HEK293 (cell line): ENCODE measurements at regions not wholly inside any gene's neighbourhood (a gene's known extent, or its start where the extent isn't known, plus 50 kb on each side); places are given as distances from the start of the nearest gene placed in this dataset.

Source experiments
- CTCF ChIA-PET: fragments of 350-600 bp; formaldehyde crosslinking; extraction: SDS; loops from one replicate; lab custom pipeline; 2021; ENCODE audit warnings: antibody characterized with exemption; lab: Yijun Ruan, JAX
- POLR2A ChIA-PET: fragments of 300-600 bp; formaldehyde crosslinking; extraction: SDS; loops from one replicate; lab custom pipeline; 2020; ENCODE audit warnings: antibody characterized with exemption, inconsistent platforms; lab: Yijun Ruan, JAX
- H3K27ac ChIP-seq: fragments of 200-500 bp; sonication (Bioruptor generic); 2 replicates; pipeline ENCODE4 v1.5.1; 2014; ENCODE audit warnings: low read depth, low read length, control low read depth, inconsistent platforms; ENCODE audit errors: extremely low read depth
- H3K36me3 ChIP-seq, 2 experiments: fragments of 200-500 bp in 1 of 2; sonication (Bioruptor generic) in 1 of 2; 1 replicate in 1 of 2; 2 replicates in 1 of 2; pipeline ENCODE4 v1.5.1; 2014 to 2017; ENCODE audit warnings: inconsistent platforms in 2 of 2, low read length in 2 of 2; ENCODE audit not compliant: control insufficient read depth in 2 of 2, insufficient read depth in 1 of 2
- H3K4me1 ChIP-seq: fragments of 200-500 bp; sonication (Bioruptor generic); 2 replicates; pipeline ENCODE4 v1.5.1; 2014; ENCODE audit warnings: mild to moderate bottlenecking, low read length, inconsistent platforms; ENCODE audit not compliant: control insufficient read depth, insufficient read depth
- H3K4me3 ChIP-seq: 2 replicates; pipeline ENCODE4 v1.5.1; 2011; ENCODE audit warnings: low read depth, mild to moderate bottlenecking, control low read depth, low read length, moderate library complexity
- H3K9me3 ChIP-seq: fragments of 200-500 bp; sonication (Bioruptor generic); 2 replicates; pipeline ENCODE4 v1.5.1; 2014; ENCODE audit warnings: low read depth, low read length, inconsistent platforms; ENCODE audit not compliant: control insufficient read depth, insufficient read depth
- BCL11B ChIP-seq: fragments of 450-650 bp; formaldehyde crosslinking; IDR thresholded peaks from 2 replicates; pipeline ENCODE4 v1.5.1; 2016; ENCODE audit warnings: low read depth, missing biosample characterization, missing genetic modification characterization
- GLI4 ChIP-seq: fragments of 450-650 bp; formaldehyde crosslinking; IDR thresholded peaks from 2 replicates; pipeline ENCODE4 v1.5.1; 2016; ENCODE audit warnings: missing biosample characterization, missing genetic modification characterization
- HOXC10 ChIP-seq: sonication (generic); formaldehyde crosslinking; IDR thresholded peaks from 2 replicates; pipeline ENCODE4 v1.8.1; 2023; ENCODE audit warnings: mild to moderate bottlenecking, missing genetic modification reagents
- MYNN ChIP-seq: fragments of 450-650 bp; formaldehyde crosslinking; IDR thresholded peaks from 2 replicates; pipeline ENCODE4 v1.5.1; 2016; ENCODE audit warnings: missing biosample characterization, missing genetic modification characterization, borderline replicate concordance
- OVOL3 ChIP-seq: fragments of 450-650 bp; formaldehyde crosslinking; IDR thresholded peaks from 2 replicates; pipeline ENCODE4 v1.5.1; 2016; ENCODE audit warnings: missing biosample characterization, missing genetic modification characterization
- PRDM1 ChIP-seq: fragments of 450-650 bp; formaldehyde crosslinking; IDR thresholded peaks from 2 replicates; pipeline ENCODE4; 2016; ENCODE audit warnings: missing biosample characterization, missing genetic modification characterization
- SALL2 ChIP-seq: fragments of 450-650 bp; formaldehyde crosslinking; IDR thresholded peaks from 2 replicates; pipeline ENCODE4 v1.5.0; 2017; ENCODE audit warnings: missing biosample characterization, mild to moderate bottlenecking, missing genetic modification characterization, borderline replicate concordance
- SP7 ChIP-seq: fragments of 450-650 bp; formaldehyde crosslinking; IDR thresholded peaks from 2 replicates; pipeline ENCODE4 v1.5.1; 2016; ENCODE audit warnings: missing biosample characterization, missing genetic modification characterization
- YY2 ChIP-seq: fragments of 450-650 bp; formaldehyde crosslinking; IDR thresholded peaks from 2 replicates; pipeline ENCODE4 v1.5.1; 2016; ENCODE audit warnings: missing biosample characterization, missing genetic modification characterization
- ZFP3 ChIP-seq: fragments of 450-650 bp; formaldehyde crosslinking; IDR thresholded peaks from 2 replicates; pipeline ENCODE4 v1.5.1; 2016; ENCODE audit warnings: low read depth, missing biosample characterization, missing genetic modification characterization
- ZFP41 ChIP-seq: fragments of 450-650 bp; formaldehyde crosslinking; IDR thresholded peaks from 2 replicates; pipeline ENCODE4 v1.5.1; 2016; ENCODE audit warnings: missing biosample characterization, missing genetic modification characterization, borderline replicate concordance
- ZNF10 ChIP-seq: fragments of 450-650 bp; formaldehyde crosslinking; IDR thresholded peaks from 2 replicates; pipeline ENCODE4 v1.5.1; 2017; ENCODE audit warnings: missing biosample characterization, missing genetic modification characterization
- ZNF133 ChIP-seq: fragments of 450-650 bp; formaldehyde crosslinking; IDR thresholded peaks from 2 replicates; pipeline ENCODE4 v1.5.1; 2016; ENCODE audit warnings: missing biosample characterization, missing genetic modification characterization
- ZNF214 ChIP-seq: fragments of 450-650 bp; formaldehyde crosslinking; IDR thresholded peaks from 2 replicates; pipeline ENCODE4 v1.5.1; 2017; ENCODE audit warnings: missing biosample characterization, mild to moderate bottlenecking, missing genetic modification characterization, borderline replicate concordance
- ZNF350 ChIP-seq: fragments of 450-650 bp; formaldehyde crosslinking; IDR thresholded peaks from 2 replicates; pipeline ENCODE4 v1.5.0; 2017; ENCODE audit warnings: missing biosample characterization, mild to moderate bottlenecking, missing genetic modification characterization
- ZNF548 ChIP-seq: fragments of 450-650 bp; formaldehyde crosslinking; IDR thresholded peaks from 2 replicates; pipeline ENCODE4 v1.5.1; 2016; ENCODE audit warnings: missing biosample characterization, missing genetic modification characterization
- ZNF549 ChIP-seq: fragments of 450-650 bp; IDR thresholded peaks from 2 replicates; pipeline ENCODE4 v1.5.1; 2018; ENCODE audit warnings: missing biosample characterization, missing genetic modification characterization, mild to moderate bottlenecking, inconsistent platforms, moderate library complexity
- ZNF792 ChIP-seq: fragments of 450-650 bp; formaldehyde crosslinking; IDR thresholded peaks from 2 replicates; pipeline ENCODE4 v1.5.1; 2016; ENCODE audit warnings: missing biosample characterization, missing genetic modification characterization
- ZSCAN16 ChIP-seq: fragments of 450-650 bp; formaldehyde crosslinking; IDR thresholded peaks from 2 replicates; pipeline ENCODE4 v1.5.1; 2016; ENCODE audit warnings: missing biosample characterization, missing genetic modification characterization
- ZXDB ChIP-seq: fragments of 450-650 bp; formaldehyde crosslinking; IDR thresholded peaks from 2 replicates; pipeline ENCODE4 v1.5.1; 2016; ENCODE audit warnings: missing biosample characterization, missing genetic modification characterization
- TF ChIP-seq, protein P1 (sequence below): fragments of 450-650 bp; formaldehyde crosslinking; IDR thresholded peaks from 2 replicates; pipeline ENCODE4 v1.5.1; 2016; ENCODE audit warnings: missing biosample characterization, missing genetic modification characterization, borderline replicate concordance
- TF ChIP-seq, protein P2 (sequence below): fragments of 450-650 bp; formaldehyde crosslinking; IDR thresholded peaks from 2 replicates; pipeline ENCODE4; 2016; ENCODE audit warnings: missing biosample characterization, missing genetic modification characterization
- TF ChIP-seq, protein P3 (sequence below): fragments of 450-650 bp; formaldehyde crosslinking; IDR thresholded peaks from 2 replicates; pipeline ENCODE4 v1.5.1; 2016; ENCODE audit warnings: missing biosample characterization, missing genetic modification characterization
- TF ChIP-seq, protein P4 (sequence below): fragments of 450-650 bp; formaldehyde crosslinking; IDR thresholded peaks from 2 replicates; pipeline ENCODE4 v1.5.1; 2016; ENCODE audit warnings: missing biosample characterization, missing genetic modification characterization
- TF ChIP-seq, protein P5 (sequence below): fragments of 450-650 bp; formaldehyde crosslinking; IDR thresholded peaks from 2 replicates; pipeline ENCODE4 v1.5.1; 2017; ENCODE audit warnings: missing biosample characterization, missing genetic modification characterization
- TF ChIP-seq, protein P6 (sequence below): fragments of 450-650 bp; formaldehyde crosslinking; IDR thresholded peaks from 2 replicates; pipeline ENCODE4 v1.5.1; 2016; ENCODE audit warnings: missing biosample characterization, missing genetic modification characterization
- TF ChIP-seq, protein P7 (sequence below): fragments of 450-650 bp; formaldehyde crosslinking; IDR thresholded peaks from 2 replicates; pipeline ENCODE4 v1.5.1; 2016; ENCODE audit warnings: missing biosample characterization, missing genetic modification characterization, low read depth

DNA sequence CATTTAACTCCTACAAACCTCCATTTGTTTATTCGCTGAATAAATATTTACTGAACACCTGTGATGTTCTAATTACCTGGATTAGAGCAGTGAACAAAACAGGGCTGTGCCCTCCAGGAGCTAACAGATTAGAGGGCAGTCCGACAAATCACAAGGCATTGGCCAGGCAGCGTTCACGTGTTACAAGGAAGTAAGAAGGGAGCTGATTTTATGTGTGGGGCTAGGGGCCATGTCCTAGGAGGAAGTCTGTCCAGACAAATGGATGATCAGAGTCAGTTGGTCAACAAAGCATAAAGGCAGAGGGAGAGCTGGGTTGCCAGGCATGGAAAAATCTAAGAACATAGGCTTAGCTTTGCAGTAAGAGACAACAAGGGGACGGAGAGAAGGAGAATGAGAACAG, 57.3 kb upstream of the BACE2 start:
- no peak overlapping the region for H3K4me3 ChIP-seq
- no peaks in the 10 kb centered on the region for H3K9me3 ChIP-seq
- peaks cover 4% of the 10 kb centered on the region; the same call in 1 of the 2 replicates for H3K4me1 ChIP-seq
- ChIA-PET CTCF (interaction anchor here (1.0 to 1.4 kb wide), 3 partner anchors 11 to 24 kb away, joined by 3 to 6 read pairs (median 6); no protein-coding TSS in a partner anchor), POLR2A (no interaction called here)
- no peak overlapping the region for H3K27ac ChIP-seq
- no peaks in the 10 kb centered on the region for H3K36me3 ChIP-seq
- TF ChIP-seq YY2 (tag by site-specific recombination) (no peak), ZXDB (tag by site-specific recombination) (no peak), BCL11B (tag by site-specific recombination) (no peak), ZNF10 (tag by site-specific recombination) (no peak), ZFP3 (no peak), ZNF133 (tag by site-specific recombination) (no peak), ZNF350 (tag by site-specific recombination) (no peak)
- TF ChIP-seq, protein P1, sequence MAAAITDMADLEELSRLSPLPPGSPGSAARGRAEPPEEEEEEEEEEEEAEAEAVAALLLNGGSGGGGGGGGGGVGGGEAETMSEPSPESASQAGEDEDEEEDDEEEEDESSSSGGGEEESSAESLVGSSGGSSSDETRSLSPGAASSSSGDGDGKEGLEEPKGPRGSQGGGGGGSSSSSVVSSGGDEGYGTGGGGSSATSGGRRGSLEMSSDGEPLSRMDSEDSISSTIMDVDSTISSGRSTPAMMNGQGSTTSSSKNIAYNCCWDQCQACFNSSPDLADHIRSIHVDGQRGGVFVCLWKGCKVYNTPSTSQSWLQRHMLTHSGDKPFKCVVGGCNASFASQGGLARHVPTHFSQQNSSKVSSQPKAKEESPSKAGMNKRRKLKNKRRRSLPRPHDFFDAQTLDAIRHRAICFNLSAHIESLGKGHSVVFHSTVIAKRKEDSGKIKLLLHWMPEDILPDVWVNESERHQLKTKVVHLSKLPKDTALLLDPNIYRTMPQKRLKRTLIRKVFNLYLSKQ (tag by site-specific recombination), result no peak
- TF ChIP-seq, all 188 proteins: peak for 0

DNA sequence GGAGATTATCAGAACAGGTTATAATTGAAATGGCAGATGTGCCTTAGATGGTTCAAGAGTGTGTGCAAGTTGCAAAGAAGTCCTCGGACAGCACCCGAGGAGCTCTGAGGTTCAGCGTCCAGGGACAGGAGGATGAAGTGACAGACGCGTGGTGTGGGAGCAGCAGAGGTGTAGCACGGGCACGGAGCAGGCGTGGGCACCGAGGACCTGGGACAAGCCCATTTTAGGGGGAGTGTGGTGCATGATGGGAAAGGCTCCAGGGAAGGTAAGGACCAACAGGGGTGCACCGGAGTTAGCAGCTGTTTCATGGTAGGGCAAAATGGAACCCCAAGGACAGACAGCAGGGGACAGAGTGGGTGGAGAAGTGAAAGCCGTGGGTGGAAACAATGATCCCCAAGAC, 56.3 kb upstream of the BACE2 start:
- ChIA-PET POLR2A (no interaction called here), CTCF (interaction anchor here (0.8 to 1.0 kb wide), 2 partner anchors 15 to 22 kb away, joined by 3 read pairs; no protein-coding TSS in a partner anchor)
- Histone ChIP-seq H3K36me3 (no peaks in the 10 kb centered on the region), H3K27ac (no peak overlapping the region), H3K4me3 (no peak overlapping the region), H3K4me1 (peaks cover 4% of the 10 kb centered on the region; the same call in 1 of the 2 replicates), H3K9me3 (no peaks in the 10 kb centered on the region)
- TF ChIP-seq, protein P2, sequence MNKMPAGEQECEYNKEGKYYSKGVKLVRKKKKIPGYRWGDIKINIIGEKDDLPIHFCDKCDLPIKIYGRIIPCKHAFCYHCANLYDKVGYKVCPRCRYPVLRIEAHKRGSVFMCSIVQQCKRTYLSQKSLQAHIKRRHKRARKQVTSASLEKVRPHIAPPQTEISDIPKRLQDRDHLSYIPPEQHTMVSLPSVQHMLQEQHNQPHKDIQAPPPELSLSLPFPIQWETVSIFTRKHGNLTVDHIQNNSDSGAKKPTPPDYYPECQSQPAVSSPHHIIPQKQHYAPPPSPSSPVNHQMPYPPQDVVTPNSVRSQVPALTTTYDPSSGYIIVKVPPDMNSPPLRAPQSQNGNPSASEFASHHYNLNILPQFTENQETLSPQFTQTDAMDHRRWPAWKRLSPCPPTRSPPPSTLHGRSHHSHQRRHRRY (tag by site-specific recombination), result no peak
- no peak for TF ChIP-seq ZNF792 (tag by site-specific recombination)
- TF ChIP-seq HOXC10 (CRISPR knock-in tag), result no peak
- no peak for TF ChIP-seq ZSCAN16 (tag by site-specific recombination)
- no peak for TF ChIP-seq ZNF214 (tag by site-specific recombination)
- no peak for TF ChIP-seq ZNF549
- TF ChIP-seq, protein P3, sequence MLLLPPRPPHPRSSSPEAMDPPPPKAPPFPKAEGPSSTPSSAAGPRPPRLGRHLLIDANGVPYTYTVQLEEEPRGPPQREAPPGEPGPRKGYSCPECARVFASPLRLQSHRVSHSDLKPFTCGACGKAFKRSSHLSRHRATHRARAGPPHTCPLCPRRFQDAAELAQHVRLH (tag by site-specific recombination), result no peak
- TF ChIP-seq ZFP41 (tag by site-specific recombination), result no peak
- TF ChIP-seq, protein P4, sequence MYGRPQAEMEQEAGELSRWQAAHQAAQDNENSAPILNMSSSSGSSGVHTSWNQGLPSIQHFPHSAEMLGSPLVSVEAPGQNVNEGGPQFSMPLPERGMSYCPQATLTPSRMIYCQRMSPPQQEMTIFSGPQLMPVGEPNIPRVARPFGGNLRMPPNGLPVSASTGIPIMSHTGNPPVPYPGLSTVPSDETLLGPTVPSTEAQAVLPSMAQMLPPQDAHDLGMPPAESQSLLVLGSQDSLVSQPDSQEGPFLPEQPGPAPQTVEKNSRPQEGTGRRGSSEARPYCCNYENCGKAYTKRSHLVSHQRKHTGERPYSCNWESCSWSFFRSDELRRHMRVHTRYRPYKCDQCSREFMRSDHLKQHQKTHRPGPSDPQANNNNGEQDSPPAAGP (tag by site-specific recombination), result no peak
- TF ChIP-seq OVOL3 (tag by site-specific recombination), result no peak
- TF ChIP-seq GLI4, result no peak
- TF ChIP-seq, protein P5, sequence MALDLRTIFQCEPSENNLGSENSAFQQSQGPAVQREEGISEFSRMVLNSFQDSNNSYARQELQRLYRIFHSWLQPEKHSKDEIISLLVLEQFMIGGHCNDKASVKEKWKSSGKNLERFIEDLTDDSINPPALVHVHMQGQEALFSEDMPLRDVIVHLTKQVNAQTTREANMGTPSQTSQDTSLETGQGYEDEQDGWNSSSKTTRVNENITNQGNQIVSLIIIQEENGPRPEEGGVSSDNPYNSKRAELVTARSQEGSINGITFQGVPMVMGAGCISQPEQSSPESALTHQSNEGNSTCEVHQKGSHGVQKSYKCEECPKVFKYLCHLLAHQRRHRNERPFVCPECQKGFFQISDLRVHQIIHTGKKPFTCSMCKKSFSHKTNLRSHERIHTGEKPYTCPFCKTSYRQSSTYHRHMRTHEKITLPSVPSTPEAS (tag by site-specific recombination), result no peak
- TF ChIP-seq, protein P6, sequence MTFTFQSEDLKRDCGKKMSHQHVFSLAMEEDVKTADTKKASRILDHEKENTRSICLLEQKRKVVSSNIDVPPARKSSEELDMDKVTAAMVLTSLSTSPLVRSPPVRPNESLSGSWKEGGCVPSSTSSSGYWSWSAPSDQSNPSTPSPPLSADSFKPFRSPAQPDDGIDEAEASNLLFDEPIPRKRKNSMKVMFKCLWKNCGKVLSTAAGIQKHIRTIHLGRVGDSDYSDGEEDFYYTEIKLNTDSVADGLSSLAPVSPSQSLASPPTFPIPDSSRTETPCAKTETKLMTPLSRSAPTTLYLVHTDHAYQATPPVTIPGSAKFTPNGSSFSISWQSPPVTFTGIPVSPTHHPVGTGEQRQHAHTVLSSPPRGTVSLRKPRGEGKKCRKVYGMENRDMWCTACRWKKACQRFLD, result no peak
- TF ChIP-seq, protein P7, sequence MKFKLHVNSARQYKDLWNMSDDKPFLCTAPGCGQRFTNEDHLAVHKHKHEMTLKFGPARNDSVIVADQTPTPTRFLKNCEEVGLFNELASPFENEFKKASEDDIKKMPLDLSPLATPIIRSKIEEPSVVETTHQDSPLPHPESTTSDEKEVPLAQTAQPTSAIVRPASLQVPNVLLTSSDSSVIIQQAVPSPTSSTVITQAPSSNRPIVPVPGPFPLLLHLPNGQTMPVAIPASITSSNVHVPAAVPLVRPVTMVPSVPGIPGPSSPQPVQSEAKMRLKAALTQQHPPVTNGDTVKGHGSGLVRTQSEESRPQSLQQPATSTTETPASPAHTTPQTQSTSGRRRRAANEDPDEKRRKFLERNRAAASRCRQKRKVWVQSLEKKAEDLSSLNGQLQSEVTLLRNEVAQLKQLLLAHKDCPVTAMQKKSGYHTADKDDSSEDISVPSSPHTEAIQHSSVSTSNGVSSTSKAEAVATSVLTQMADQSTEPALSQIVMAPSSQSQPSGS, result no peak
- no peak for TF ChIP-seq PRDM1 (tag by site-specific recombination)
- no peak for TF ChIP-seq MYNN
- no peak for TF ChIP-seq SALL2
- TF ChIP-seq SP7 (tag by site-specific recombination), result no peak
- no peak for TF ChIP-seq ZNF548
